Endometrium (tissue), 2 donors: ENCODE measurements at regions not wholly inside any gene's neighbourhood (a gene's known extent, or its start where the extent isn't known, plus 50 kb on each side); places are given as distances from the start of the nearest gene placed in this dataset.
"Not testable (repeated sequence)": the region's sequence is repeated elsewhere in the genome, so short reads cannot be mapped to it uniquely, and the experiment has no call there.

Experiments used
- FAIRE-seq: peaks from 2 replicates; lab custom pipeline; 2012; peaks lifted over from hg19 to GRCh38; lab: Jason Lieb, UNC
- donor health status: control.
- donor health status: control.

GRCh38 chr2:18311420-18312195 lies 248.8 kb downstream of the RDH14 start:
- FAIRE-seq: peak; percentile 94

- FAIRE-seq: no peak
Observed at GRCh38 chr2:18309627-18310026, 250.8 kb downstream of the RDH14 start.

GRCh38 chr2:18309188-18309587 lies 251.3 kb downstream of the RDH14 start:
- FAIRE-seq: no peak

- FAIRE-seq: no peak
Observed at GRCh38 chr2:18304849-18305248, 255.6 kb downstream of the RDH14 start.

GRCh38 chr2:18301421-18302139 lies 258.9 kb downstream of the RDH14 start:
- peak; percentile 83 for FAIRE-seq

GRCh38 chr2:18299423-18300212 lies 260.8 kb downstream of the RDH14 start:
- FAIRE-seq: no peak

GRCh38 chr2:18297534-18298058 lies 262.9 kb downstream of the RDH14 start:
- FAIRE-seq: no peak

- FAIRE-seq: no peak
Observed at GRCh38 chr2:18290386-18290785, 270.1 kb downstream of the RDH14 start.

- FAIRE-seq: no peak
Observed at GRCh38 chr2:18286897-18287296, 273.6 kb downstream of the RDH14 start.

GRCh38 chr2:18284331-18284730 lies 276.1 kb downstream of the RDH14 start:
- no peak for FAIRE-seq

- FAIRE-seq: no peak
Observed at GRCh38 chr2:18282026-18282425, 278.4 kb downstream of the RDH14 start.

- no peak for FAIRE-seq
Observed at GRCh38 chr2:18276583-18277075, 283.8 kb downstream of the RDH14 start.

- FAIRE-seq: no peak
Observed at GRCh38 chr2:18273205-18273604, 287.2 kb downstream of the RDH14 start.

- FAIRE-seq: no peak
Observed at GRCh38 chr2:18272148-18272494, 288.3 kb downstream of the RDH14 start.

GRCh38 chr2:18271370-18272147 lies 288.9 kb downstream of the RDH14 start:
- FAIRE-seq: no peak

GRCh38 chr2:18268400-18268799 lies 292.1 kb downstream of the RDH14 start:
- no peak for FAIRE-seq

GRCh38 chr2:18267501-18267900 lies 293.0 kb downstream of the RDH14 start:
- FAIRE-seq: no peak

- not testable (repeated sequence) for FAIRE-seq
Observed at GRCh38 chr2:18266699-18267098, 293.8 kb downstream of the RDH14 start.

GRCh38 chr2:18265614-18266586 lies 294.6 kb downstream of the RDH14 start:
- FAIRE-seq: no peak

- FAIRE-seq: no peak
Observed at GRCh38 chr2:18262601-18263000, 297.9 kb downstream of the RDH14 start.
